Activated naive CD8-positive, alpha-beta T cell treated with anti-CD3 and anti-CD28 coated beads, Interleukin-2, amount 10 ng/mL, durations not matched to agents 7 days and 5 days (primary cell): ENCODE measurements at regions not wholly inside any gene's neighbourhood (a gene's known extent, or its start where the extent isn't known, plus 50 kb on each side); places are given as distances from the start of the nearest gene placed in this dataset.
A peak's percentile ranks its signal among the peaks of the same experiment; 100 is the strongest.

ENCODE experiments used
- ATAC-seq: fragments of 150-1000 bp; cut with Tn5 transposase; one replicate; pipeline ENCODE4 v1.10.0; 2021; ENCODE audit warnings: low read depth, moderate library complexity
- POLR2A ChIA-PET: fragments of 350-600 bp; sonication (Branson Sonifier 250); formaldehyde crosslinking; loops from one replicate; lab custom pipeline; 2021; ENCODE audit warnings: antibody characterized with exemption; lab: Charles Lee
- DNase-seq: peaks from one replicate; pipeline ENCODE4 v3.0.0; 2021
- H3K27ac Mint-ChIP-seq: one replicate; pipeline ENCODE4 v1.8.0; 2022; ENCODE audit warnings: mild to moderate bottlenecking, mixed read lengths
- H3K27me3 Mint-ChIP-seq: one replicate; pipeline ENCODE4 v1.8.0; 2022; ENCODE audit warnings: mild to moderate bottlenecking, moderate library complexity, mixed read lengths
- H3K36me3 Mint-ChIP-seq: one replicate; pipeline ENCODE4 v1.8.0; 2021; ENCODE audit warnings: mild to moderate bottlenecking, mixed read lengths
- H3K4me1 Mint-ChIP-seq: one replicate; pipeline ENCODE4 v1.8.0; 2021; ENCODE audit warnings: mixed read lengths
- H3K4me3 Mint-ChIP-seq: one replicate; pipeline ENCODE4 v1.8.0; 2022; ENCODE audit warnings: mild to moderate bottlenecking, moderate library complexity, mixed read lengths
- H3K9me3 Mint-ChIP-seq: one replicate; pipeline ENCODE4 v1.8.0; 2021; ENCODE audit warnings: mixed read lengths

GRCh38 chr14:97311411-97311810 lies 514.2 kb downstream of the VRK1 start:
- Mint-ChIP-seq H3K4me1 (peaks cover 24% of the 10 kb centered on the region), H3K9me3 (peaks cover 9% of the 10 kb centered on the region), H3K4me3 (no peak overlapping the region), H3K27me3 (no peaks in the 10 kb centered on the region), H3K27ac (no peak overlapping the region), H3K36me3 (peaks cover 4% of the 10 kb centered on the region)
- ATAC-seq (no peak), DNase-seq (no peak)
- POLR2A ChIA-PET, result no interaction called here

- peaks cover 12% of the 10 kb centered on the region for H3K4me1 Mint-ChIP-seq
- ATAC-seq (no peak), DNase-seq (no peak)
- H3K27ac Mint-ChIP-seq, result no peak overlapping the region
- H3K9me3 Mint-ChIP-seq, result peaks cover 9% of the 10 kb centered on the region
- no peaks in the 10 kb centered on the region for H3K27me3 Mint-ChIP-seq
- H3K4me3 Mint-ChIP-seq, result no peak overlapping the region
- POLR2A ChIA-PET, result no interaction called here
- H3K36me3 Mint-ChIP-seq, result peaks cover 4% of the 10 kb centered on the region
Measured at GRCh38 chr14:97312910-97313309, 515.7 kb downstream of the VRK1 start.

- Mint-ChIP-seq H3K36me3 (peaks cover 4% of the 10 kb centered on the region), H3K4me3 (no peak overlapping the region), H3K27ac (no peak overlapping the region), H3K4me1 (peaks cover 9% of the 10 kb centered on the region), H3K9me3 (peaks cover 9% of the 10 kb centered on the region), H3K27me3 (peaks cover 3% of the 10 kb centered on the region)
- DNase-seq (no peak), ATAC-seq (no peak)
- POLR2A ChIA-PET, result no interaction called here
Measured at GRCh38 chr14:97315790-97316189, 518.6 kb downstream of the VRK1 start.

- DNase-seq (no peak), ATAC-seq (no peak)
- Mint-ChIP-seq H3K27ac (no peak overlapping the region), H3K9me3 (peaks cover 9% of the 10 kb centered on the region), H3K4me1 (no peaks in the 10 kb centered on the region), H3K36me3 (peaks cover 3% of the 10 kb centered on the region), H3K4me3 (no peak overlapping the region), H3K27me3 (peaks cover 3% of the 10 kb centered on the region)
- POLR2A ChIA-PET, result no interaction called here
Measured at GRCh38 chr14:97318380-97318779, 521.2 kb downstream of the VRK1 start.

GRCh38 chr14:97319691-97320090 lies 522.5 kb downstream of the VRK1 start:
- POLR2A ChIA-PET, result interaction anchor here (0.8 kb wide), 1 partner anchor 12 kb away, joined by 3 read pairs; no protein-coding TSS in a partner anchor
- Mint-ChIP-seq H3K27me3 (peaks cover 3% of the 10 kb centered on the region), H3K9me3 (peaks cover 6% of the 10 kb centered on the region), H3K4me1 (no peaks in the 10 kb centered on the region), H3K4me3 (no peak overlapping the region), H3K36me3 (peaks cover 2% of the 10 kb centered on the region), H3K27ac (no peak overlapping the region)
- DNase-seq, result no peak
- no peak for ATAC-seq

GRCh38 chr14:97328743-97329142 lies 531.6 kb downstream of the VRK1 start:
- Mint-ChIP-seq H3K27ac (no peak overlapping the region), H3K4me1 (peaks cover 20% of the 10 kb centered on the region), H3K36me3 (peaks cover 12% of the 10 kb centered on the region), H3K27me3 (no peaks in the 10 kb centered on the region), H3K4me3 (no peak overlapping the region), H3K9me3 (no peaks in the 10 kb centered on the region)
- ATAC-seq, result no peak
- POLR2A ChIA-PET, result no interaction called here
- no peak for DNase-seq

GRCh38 chr14:97329701-97330100 lies 532.5 kb downstream of the VRK1 start:
- Mint-ChIP-seq H3K27ac (no peak overlapping the region), H3K4me1 (peaks cover 20% of the 10 kb centered on the region), H3K27me3 (no peaks in the 10 kb centered on the region), H3K9me3 (no peaks in the 10 kb centered on the region), H3K36me3 (peaks cover 12% of the 10 kb centered on the region), H3K4me3 (no peak overlapping the region)
- DNase-seq (no peak), ATAC-seq (no peak)
- POLR2A ChIA-PET, result no interaction called here

GRCh38 chr14:97331058-97331457 lies 533.9 kb downstream of the VRK1 start:
- Mint-ChIP-seq H3K27ac (no peak overlapping the region), H3K36me3 (peaks cover 15% of the 10 kb centered on the region), H3K4me3 (peak overlapping the region; percentile 18), H3K4me1 (peaks cover 26% of the 10 kb centered on the region), H3K27me3 (no peaks in the 10 kb centered on the region), H3K9me3 (peaks cover 3% of the 10 kb centered on the region)
- no peak for ATAC-seq
- no peak for DNase-seq
- POLR2A ChIA-PET, result interaction anchor here (0.9 kb wide), 1 partner anchor 12 kb away, joined by 3 read pairs; no protein-coding TSS in a partner anchor

GRCh38 chr14:97331526-97331925 lies 534.3 kb downstream of the VRK1 start:
- Mint-ChIP-seq H3K9me3 (peaks cover 3% of the 10 kb centered on the region), H3K27me3 (peaks cover 2% of the 10 kb centered on the region), H3K4me3 (peak overlapping the region; percentile 18), H3K36me3 (peaks cover 15% of the 10 kb centered on the region), H3K4me1 (peaks cover 31% of the 10 kb centered on the region), H3K27ac (no peak overlapping the region)
- DNase-seq (no peak), ATAC-seq (no peak)
- POLR2A ChIA-PET, result interaction anchor here (0.9 kb wide), 1 partner anchor 12 kb away, joined by 3 read pairs; no protein-coding TSS in a partner anchor

GRCh38 chr14:97336179-97336578 lies 539.0 kb downstream of the VRK1 start:
- H3K4me1 Mint-ChIP-seq, result peaks cover 30% of the 10 kb centered on the region
- ATAC-seq, result peak; percentile 45
- H3K4me3 Mint-ChIP-seq, result no peak overlapping the region
- POLR2A ChIA-PET, result no interaction called here
- H3K9me3 Mint-ChIP-seq, result peaks cover 15% of the 10 kb centered on the region
- H3K27me3 Mint-ChIP-seq, result peaks cover 5% of the 10 kb centered on the region
- H3K36me3 Mint-ChIP-seq, result peaks cover 15% of the 10 kb centered on the region
- no peak for DNase-seq
- peak overlapping the region; percentile 65 for H3K27ac Mint-ChIP-seq

GRCh38 chr14:97336816-97337215 lies 539.6 kb downstream of the VRK1 start:
- Mint-ChIP-seq H3K36me3 (peaks cover 12% of the 10 kb centered on the region), H3K27ac (no peak overlapping the region), H3K9me3 (peaks cover 21% of the 10 kb centered on the region), H3K4me1 (peaks cover 24% of the 10 kb centered on the region), H3K27me3 (peaks cover 5% of the 10 kb centered on the region), H3K4me3 (no peak overlapping the region)
- no peak for DNase-seq
- POLR2A ChIA-PET, result no interaction called here
- ATAC-seq, result no peak

GRCh38 chr14:97337267-97337666 lies 540.1 kb downstream of the VRK1 start:
- H3K36me3 Mint-ChIP-seq, result peaks cover 13% of the 10 kb centered on the region
- DNase-seq (no peak), ATAC-seq (no peak)
- H3K9me3 Mint-ChIP-seq, result peaks cover 22% of the 10 kb centered on the region
- POLR2A ChIA-PET, result no interaction called here
- H3K4me1 Mint-ChIP-seq, result peaks cover 20% of the 10 kb centered on the region
- no peak overlapping the region for H3K27ac Mint-ChIP-seq
- H3K27me3 Mint-ChIP-seq, result peaks cover 5% of the 10 kb centered on the region
- H3K4me3 Mint-ChIP-seq, result no peak overlapping the region

GRCh38 chr14:97337670-97338069 lies 540.5 kb downstream of the VRK1 start:
- Mint-ChIP-seq H3K9me3 (peaks cover 22% of the 10 kb centered on the region), H3K36me3 (peaks cover 13% of the 10 kb centered on the region), H3K27me3 (peaks cover 5% of the 10 kb centered on the region), H3K4me3 (no peak overlapping the region), H3K27ac (no peak overlapping the region), H3K4me1 (peaks cover 16% of the 10 kb centered on the region)
- POLR2A ChIA-PET, result no interaction called here
- DNase-seq, result no peak
- no peak for ATAC-seq

- POLR2A ChIA-PET, result no interaction called here
- peaks cover 18% of the 10 kb centered on the region for H3K9me3 Mint-ChIP-seq
- no peak for DNase-seq
- no peak overlapping the region for H3K27ac Mint-ChIP-seq
- H3K4me3 Mint-ChIP-seq, result no peak overlapping the region
- no peaks in the 10 kb centered on the region for H3K4me1 Mint-ChIP-seq
- ATAC-seq, result no peak
- H3K36me3 Mint-ChIP-seq, result peaks cover 13% of the 10 kb centered on the region
- peaks cover 8% of the 10 kb centered on the region for H3K27me3 Mint-ChIP-seq
Measured at GRCh38 chr14:97344666-97345065, 547.5 kb downstream of the VRK1 start.

- Mint-ChIP-seq H3K27ac (no peak overlapping the region), H3K27me3 (peaks cover 8% of the 10 kb centered on the region), H3K36me3 (peaks cover 6% of the 10 kb centered on the region), H3K4me1 (peaks cover 5% of the 10 kb centered on the region), H3K9me3 (peaks cover 6% of the 10 kb centered on the region), H3K4me3 (no peak overlapping the region)
- POLR2A ChIA-PET, result no interaction called here
- ATAC-seq, result no peak
- no peak for DNase-seq
Measured at GRCh38 chr14:97346675-97347074, 549.5 kb downstream of the VRK1 start.
